HG03460 (cell line): ENCODE measurements at regions not wholly inside any gene's neighbourhood (a gene's known extent, or its start where the extent isn't known, plus 50 kb on each side); places are given as distances from the start of the nearest gene placed in this dataset.
"Not testable (repeated sequence)": the region's sequence is repeated elsewhere in the genome, so short reads cannot be mapped to it uniquely, and the experiment has no call there.

Experiments
- ATAC-seq: cut with Tn5 transposase; IDR thresholded peaks from one replicate; pipeline ENCODE4 v1.9.1; 2021; ENCODE audit not compliant: unreplicated experiment

DNA sequence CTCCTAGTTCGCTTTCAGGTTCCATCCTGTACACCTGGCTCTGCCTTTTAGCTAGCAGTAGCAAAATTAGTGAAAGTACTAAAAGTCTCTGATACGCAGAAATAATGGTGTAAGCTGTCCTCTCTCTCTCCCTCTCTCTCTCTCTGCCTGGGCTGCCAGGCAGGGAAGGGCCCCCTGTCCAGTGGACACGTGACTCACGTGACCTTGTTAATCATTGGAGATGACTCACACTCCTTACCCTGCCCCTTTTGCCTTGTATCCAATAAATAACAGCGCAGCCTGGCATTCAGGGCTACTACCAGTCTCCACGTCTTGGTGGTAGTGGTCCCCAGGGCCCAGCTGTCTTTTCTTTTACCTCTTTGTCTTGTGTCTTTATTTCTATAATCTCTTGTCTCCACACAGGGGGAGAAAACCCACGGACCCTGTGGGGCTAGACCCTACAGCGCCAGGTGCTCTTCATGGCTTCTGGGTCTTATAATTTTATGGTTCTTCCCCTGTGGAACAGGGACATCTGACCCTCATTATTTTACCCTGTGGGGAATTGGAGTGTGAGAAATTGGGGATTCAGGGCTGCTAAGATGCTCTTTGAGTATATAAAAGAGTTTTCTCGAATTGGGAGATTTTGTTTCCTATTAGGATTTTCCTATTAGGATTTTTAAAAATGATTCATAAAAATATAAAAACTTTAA is 1348.2 kb downstream of the GATA3 start:
- ATAC-seq, result not testable (repeated sequence)

DNA sequence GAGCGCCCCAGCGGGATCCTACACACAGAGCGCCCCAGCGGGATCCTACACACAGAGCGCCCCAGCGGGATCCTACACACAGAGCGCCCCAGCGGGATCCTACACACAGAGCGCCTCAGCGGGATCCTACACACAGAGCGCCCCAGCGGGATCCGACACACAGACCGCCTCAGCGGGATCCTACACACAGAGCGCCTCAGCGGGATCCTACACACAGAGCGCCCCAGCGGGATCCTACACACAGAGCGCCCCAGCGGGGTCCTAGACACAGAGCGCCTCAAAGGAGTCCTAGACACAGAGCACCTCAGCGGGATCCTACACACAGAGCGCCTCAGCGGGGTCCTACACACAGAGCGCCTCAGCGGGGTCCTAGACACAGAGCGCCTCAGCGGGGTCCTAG is 1352.7 kb downstream of the GATA3 start:
- not testable (repeated sequence) for ATAC-seq

DNA sequence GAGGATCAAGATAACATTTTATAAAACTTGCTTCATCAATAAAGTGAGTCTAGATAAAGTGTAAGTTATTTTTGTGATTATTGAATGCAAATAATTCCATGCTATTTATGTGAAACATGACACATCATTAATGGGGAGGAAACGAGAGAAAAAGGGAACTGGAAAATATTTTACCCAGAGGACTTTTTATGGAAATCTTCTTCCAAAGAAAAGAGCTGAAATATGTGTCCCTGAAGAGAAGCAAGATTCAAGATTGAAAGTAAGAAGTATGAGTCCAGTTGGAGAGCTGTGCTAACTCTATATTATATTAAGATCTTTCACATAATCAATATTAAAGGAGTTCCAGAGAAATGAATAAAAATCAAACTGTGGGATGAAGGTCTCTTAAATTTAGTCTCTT is 1361.8 kb downstream of the GATA3 start:
- ATAC-seq, result no peak

DNA sequence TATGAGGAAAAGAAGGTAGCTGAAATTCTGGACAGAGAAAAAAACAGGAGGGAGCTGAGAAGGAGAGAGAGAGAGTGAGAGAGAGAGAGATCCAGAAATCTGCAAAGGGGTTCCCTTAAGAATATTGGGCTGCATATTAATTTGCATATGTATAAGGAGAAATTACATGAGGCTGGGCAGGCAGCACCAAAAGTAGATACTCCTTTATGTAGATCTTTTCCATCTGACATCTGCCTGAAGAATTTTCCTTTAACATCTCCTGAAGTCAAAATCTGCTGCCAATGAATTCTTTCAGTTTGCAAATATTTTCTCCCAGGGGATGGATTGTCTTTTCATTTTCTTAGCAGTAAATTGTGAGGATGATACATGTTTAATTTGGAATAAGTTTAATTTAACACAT is 1365.3 kb downstream of the GATA3 start:
- ATAC-seq, result no peak

DNA sequence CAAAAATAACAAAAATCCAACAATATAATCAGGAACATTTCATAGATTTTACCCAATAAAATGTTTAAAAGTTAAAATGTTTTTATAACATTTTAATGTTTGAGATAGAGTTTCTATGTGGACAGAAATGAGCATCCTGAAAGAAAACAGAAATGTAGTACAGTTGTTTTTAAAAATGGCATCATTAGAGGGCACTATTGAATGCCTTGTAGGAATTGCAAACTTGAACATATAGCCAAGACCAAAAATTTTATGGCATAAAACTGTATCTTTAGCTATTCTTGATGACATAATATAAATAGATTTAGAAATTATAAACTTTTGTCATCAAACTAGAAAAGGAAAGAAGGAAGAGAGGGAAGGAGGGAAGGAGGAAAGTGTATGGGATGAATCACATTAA is 1372.7 kb downstream of the GATA3 start:
- no peak for ATAC-seq

DNA sequence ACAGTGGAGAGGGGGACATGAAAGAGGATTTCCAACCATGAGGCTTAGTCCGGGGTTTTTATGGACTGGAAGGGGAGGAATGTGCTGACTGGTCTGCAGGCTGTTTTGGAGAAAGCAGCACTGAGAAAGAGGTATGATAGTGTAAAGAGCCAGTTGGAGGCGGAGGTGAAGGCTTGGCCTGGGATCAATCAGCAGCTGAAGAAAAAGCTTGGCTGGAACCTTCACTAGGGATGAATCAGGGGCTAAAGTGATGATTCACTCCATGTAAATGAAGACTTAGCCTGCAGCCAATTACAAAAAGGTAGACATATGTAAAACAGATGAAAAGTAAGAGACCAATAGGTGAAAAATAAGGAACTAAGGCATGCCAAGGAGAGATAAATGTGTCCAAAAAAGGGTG is 1382.6 kb downstream of the GATA3 start:
- no peak for ATAC-seq

DNA sequence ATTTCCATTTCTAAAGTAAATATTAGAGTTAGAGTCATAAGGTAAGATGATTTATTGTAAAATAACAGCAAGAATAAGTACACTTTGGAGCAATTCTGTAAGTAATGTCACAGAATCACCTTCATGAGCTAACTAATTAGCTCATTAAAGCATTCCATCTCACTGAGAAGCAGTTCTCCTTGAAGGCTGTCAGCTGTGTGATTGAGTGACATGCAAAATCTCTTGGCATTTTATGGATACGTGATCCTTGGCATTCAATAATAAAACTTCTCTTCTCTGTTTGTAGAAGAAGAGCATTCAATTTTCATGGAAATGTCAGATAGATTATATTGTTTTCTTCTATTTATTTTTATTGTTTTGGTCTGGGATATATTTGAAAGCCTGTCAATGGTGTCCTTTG is 1389.3 kb downstream of the GATA3 start:
- no peak for ATAC-seq

DNA sequence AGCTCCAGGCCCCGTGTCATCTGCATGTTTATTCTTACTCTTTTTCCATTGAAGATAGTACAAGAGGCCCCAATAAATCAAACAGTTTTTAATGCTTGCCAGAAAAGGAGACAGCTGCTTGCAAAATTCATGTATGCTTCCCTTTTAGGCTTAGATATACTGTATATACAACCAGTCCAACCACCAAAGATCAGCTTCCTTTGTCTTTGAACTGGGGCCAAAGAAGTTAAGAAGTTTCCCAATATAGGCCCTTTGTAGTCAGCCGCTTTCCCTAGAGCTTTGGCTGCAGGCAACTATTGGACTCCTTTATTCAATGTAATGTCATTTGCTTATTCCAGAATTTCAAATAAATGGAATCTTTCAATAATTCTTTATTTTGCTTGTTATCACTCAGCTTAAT is 1395.0 kb downstream of the GATA3 start:
- no peak for ATAC-seq

DNA sequence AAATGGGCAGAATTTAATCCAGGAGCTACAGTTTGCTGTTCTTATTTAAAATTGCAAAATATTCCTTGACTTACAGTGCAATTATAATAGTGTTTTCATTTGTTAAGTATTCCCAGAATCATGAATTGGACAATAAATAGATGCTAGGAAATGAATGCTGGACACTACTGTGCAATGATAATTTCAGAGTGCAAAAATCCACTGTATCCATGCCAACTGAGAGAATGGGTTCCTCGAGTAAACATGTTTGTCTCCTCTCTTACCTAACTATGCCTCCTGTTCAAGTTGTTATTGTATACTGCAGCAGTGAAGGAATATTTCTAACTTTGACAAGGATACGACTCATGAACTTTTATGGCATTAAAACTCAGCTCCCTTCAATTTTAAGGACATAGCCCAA is 1396.3 kb downstream of the GATA3 start:
- ATAC-seq, result no peak

DNA sequence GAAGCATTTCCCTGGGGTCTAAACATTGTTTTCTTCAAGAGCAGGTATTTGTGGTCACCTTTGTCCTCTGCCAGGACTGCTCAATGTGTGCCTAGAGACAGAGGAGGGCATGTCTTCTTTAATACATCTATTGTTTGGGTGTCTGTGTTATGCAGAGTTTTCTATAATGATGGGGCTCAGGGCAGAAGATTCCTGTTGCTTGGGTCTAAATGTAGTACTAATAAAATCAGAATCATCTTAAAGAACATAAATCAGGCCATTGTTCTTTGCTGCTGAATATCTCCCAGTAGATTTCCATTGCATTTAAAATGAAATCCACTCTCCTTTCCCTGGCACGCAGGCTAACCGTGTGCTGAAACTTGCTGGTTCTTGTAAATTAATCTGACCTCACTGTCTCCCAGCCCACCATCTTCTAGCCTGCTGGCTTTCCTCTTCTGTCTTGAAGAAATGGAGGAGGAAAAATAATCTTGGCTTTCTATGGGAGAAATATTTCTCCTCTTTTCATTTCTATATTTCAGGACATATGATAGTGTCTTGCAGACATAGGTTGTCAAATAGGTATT is 1396.8 kb downstream of the GATA3 start:
- no peak for ATAC-seq

DNA sequence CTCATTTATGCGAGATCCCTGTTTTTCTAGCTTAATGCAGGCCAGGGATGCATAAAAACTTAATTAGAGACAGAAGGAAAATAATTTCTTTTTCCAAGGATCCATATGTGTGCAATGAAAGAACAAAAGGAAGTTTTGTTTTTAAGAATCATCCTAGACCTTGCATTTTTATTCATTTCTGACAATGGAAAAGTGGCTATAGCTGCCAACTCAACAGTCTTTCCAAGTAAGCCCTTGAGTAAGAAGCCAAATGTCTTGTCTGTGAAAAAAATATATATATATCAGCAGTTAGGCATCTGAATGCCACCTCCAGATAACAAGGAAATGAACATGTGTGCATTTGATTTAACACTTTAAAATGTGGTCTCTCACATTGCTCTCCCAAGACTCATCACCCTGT is 1397.6 kb downstream of the GATA3 start:
- no peak for ATAC-seq

DNA sequence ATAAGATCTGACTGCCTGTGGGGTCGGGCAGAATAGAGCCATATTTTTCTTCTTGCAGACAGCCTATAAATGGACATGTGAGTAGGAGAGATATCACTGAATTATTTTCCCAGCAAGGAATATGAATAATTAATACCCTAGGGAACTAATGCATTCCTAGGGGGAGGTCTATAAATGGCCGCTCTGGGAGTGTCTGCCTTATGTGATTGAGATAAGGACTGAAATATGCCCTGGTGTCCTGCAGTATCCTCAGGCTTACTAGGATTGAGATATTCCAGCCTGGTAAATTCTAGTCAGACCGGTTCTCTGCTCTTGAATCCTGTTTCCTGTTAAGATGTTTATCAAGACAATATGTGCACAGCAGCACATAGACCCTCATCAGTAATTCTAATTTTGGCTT is 1399.4 kb downstream of the GATA3 start:
- not testable (repeated sequence) for ATAC-seq

DNA sequence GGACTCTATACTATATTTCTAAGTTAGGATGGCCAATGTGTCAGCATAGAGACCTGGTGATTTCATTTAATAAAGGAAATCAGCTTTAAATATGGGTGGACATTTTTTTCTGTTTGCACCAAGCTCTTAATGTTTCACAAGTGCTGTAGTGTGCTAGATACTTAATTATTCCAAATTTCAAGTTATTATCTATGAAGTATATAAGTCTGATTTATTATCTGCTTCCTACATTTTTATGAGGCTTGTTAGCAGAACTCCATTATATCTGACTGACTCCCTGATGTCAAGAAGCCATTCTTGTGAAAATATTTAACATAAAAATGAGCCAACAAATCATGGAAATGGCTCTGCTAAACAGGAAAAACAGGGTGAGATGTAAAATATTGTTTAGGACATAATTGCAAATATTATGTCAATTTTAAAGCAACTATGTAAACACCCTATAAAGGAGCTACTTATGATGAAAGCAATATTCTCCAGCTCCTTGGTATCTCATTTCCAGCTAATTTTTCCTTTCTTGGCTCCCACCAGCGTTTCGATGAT is 1415.2 kb downstream of the GATA3 start:
- no peak for ATAC-seq

DNA sequence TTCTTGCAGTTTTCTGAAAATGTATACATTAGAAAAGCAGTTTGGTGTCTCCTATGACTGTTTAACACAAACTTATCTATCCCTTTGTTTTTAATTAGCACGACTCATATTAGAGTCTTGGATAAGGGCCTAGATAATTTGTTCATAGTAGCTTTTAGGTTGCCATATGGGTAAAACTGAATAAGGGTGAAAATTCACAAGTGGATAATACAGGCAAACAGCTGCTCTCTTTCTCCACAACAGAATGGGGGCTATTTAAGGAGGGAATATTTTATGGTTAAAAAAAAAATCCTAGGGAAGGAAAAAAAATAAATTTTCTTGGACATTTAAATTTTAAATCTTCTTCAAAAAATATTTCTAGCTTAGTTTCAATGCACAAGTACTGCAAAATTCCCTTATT is 1416.1 kb downstream of the GATA3 start:
- ATAC-seq, result no peak

DNA sequence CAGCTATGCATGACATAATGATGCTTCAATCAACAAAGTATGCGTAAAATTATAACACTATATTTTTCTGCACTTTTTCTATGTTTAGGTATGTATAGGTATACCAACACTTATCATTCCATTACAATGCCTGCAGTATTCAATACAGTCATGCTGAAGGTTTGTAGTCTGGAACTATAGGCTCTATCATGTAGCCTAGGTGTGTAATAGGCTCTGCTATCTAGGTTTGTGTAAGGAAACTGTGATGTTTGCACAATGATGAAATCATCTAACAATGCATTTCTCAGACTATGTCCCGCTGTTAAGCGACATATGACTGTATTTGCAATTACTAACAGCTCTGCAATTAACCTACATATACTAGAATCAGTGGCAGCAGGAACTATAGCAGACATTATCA is 1447.5 kb downstream of the GATA3 start:
- ATAC-seq, result no peak

DNA sequence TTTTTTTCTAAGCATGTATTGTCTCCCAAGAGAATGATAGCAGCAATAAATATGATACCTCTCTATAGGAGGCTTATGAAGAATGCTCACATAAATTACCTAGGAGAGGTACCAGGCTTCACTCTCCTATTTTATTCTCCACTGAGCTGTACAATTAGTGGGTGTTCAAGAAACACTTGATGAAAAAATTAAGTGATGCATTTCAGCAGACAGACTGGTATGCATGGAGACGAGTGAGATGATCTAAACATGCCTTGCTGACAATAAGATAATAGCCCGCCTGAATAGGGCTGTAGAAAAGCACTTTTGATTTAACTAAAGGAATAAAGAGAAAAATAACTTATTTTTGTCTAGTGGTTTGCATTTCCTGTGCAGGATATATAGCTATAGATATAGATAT is 1449.7 kb downstream of the GATA3 start:
- ATAC-seq, result no peak

DNA sequence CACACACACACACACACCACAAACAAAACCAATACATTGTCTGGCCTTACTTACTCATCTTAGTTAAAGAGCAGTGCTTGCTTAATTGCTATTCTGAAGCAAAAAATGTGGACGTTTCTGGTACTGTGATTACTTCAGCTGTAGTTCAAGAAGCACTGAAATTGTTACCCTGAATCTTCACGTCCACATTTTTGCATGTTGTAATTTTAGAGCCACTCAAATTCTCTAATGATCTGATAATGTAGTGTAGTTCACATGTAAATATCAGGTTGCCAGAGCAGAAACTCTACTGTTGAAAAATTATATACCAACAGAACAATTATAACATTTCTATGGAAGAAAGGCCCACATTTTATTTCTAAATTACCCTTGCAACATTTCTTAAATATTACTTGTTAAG is 1451.1 kb downstream of the GATA3 start:
- ATAC-seq, result no peak

DNA sequence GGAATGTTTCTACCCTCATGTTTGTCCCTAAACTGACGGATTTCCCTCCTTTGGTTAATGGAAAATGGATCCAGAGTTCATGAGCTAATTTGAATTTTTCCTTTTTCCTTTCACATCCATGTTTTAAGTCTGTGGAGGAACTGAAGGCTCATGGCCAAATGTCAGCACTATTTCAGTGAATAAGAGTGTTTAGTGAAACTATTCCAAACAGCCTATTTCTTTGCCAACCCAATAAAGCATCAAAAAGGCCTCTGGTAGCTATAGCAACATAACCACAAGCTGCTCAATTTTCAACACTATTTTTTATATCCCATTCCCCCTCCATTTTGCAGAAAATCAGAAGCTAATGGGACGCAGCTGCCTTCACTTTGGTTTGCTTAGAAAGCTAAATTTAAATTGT is 1454.1 kb downstream of the GATA3 start:
- no peak for ATAC-seq

DNA sequence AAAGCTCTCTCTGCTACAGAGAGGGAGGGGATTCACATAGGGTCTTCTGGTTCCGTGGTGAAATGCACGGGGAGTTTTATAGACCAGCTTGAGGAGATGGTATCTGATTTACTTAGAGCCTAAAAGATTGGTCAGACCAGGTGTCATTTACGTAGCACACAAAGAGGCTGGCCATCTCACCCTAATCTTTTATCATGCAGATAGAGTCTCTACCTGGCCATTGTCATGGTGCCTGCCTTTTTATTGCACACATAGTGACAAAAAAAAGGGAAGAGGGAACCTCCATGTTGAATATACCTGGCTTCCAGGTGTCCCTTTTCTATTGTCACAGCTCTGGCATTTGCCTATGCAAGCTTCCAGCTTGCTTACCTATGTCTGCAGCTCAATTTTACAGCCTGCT is 1456.1 kb downstream of the GATA3 start:
- ATAC-seq, result no peak

DNA sequence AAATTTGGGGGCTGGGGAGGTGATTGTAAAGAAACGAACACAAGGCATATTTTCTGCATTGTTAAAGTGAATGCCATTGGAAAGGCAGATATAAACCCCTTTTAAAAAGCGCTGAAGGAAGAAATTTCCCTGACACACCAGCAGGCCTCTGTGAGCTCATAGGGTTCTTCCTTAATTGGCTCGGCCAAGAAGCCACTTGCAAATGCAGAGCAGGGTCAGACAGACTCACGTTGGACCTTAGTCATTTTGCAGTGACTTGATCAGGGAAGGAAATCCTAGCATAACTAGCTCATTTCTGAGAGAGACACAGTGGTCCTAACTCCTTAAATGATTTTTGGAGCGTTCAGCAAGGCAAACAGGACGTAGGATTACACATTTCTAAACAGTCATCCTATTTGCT is 1461.4 kb downstream of the GATA3 start:
- ATAC-seq, result no peak

DNA sequence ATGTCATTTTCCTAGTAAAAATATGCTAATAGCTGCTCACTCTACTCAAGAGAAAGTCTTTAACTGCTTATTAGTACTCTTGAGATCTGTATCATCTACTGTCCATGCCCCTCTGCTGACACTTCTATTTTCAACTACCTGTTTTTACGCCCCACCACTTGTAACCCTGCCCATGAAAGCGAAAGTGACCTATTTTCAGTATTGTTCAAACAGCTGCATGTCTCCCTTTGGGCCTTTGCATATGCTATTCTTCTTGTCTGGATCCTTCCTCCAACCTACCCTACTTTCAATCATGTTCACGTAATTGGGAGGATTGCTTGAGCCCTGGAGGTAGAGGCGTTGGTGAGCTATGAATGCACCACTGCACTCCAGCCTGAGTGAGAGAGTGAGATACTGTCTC is 1481.3 kb downstream of the GATA3 start:
- ATAC-seq, result no peak

DNA sequence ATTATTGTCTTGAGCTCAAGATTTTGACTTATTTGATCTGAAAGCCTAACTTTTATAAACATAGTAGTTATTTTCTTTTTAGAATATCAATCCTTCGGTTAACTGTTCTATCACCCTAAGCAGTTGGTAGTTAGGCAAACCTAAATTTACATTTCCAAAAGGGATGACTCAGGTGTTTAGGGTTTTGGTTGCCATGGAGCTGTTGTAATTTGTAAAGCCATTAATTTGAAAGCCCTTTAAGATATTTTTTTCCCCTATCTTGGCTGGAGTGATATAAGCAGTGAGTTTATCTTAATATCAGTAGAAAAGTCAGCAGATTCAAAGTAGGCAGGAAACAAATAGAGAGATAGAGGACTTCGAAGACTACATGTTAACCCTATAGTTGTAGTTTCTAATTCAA is 1472.6 kb upstream of the CELF2 start:
- ATAC-seq, result no peak
